Loucy (cell line): ENCODE measurements at regions not wholly inside any gene's neighbourhood (a gene's known extent, or its start where the extent isn't known, plus 50 kb on each side); places are given as distances from the start of the nearest gene placed in this dataset.

Source experiments
- H2AFZ ChIP-seq: fragments of 200-600 bp; sonication (generic); 2 replicates; pipeline ENCODE4 v1.6.0; 2016; ENCODE audit warnings: antibody characterized with exemption, mild to moderate bottlenecking, low read length, moderate library complexity
- H3F3A ChIP-seq: fragments of 200-600 bp; 2 replicates; pipeline ENCODE4 v1.6.0; 2016; ENCODE audit warnings: antibody characterized with exemption, low read depth, mild to moderate bottlenecking
- H3K27me3 ChIP-seq: fragments of 200-600 bp; sonication (generic); 2 replicates; pipeline ENCODE4 v1.6.1; 2014; ENCODE audit warnings: low read length, mild to moderate bottlenecking; ENCODE audit not compliant: insufficient read depth, poor library complexity, severe bottlenecking
- H3K36me3 ChIP-seq: fragments of 200-600 bp; sonication (generic); 2 replicates; pipeline ENCODE4 v1.6.1; 2016; ENCODE audit warnings: low read length; ENCODE audit not compliant: insufficient read depth
- H3K4me1 ChIP-seq: fragments of 200-600 bp; sonication (generic); 2 replicates; pipeline ENCODE4 v1.5.1; 2014; ENCODE audit warnings: low read length, mild to moderate bottlenecking; ENCODE audit not compliant: insufficient read depth, poor library complexity, severe bottlenecking
- H3K4me2 ChIP-seq: fragments of 200-600 bp; sonication (generic); 2 replicates; pipeline ENCODE4 v1.6.0; 2014; ENCODE audit warnings: antibody characterized with exemption, low read length, low read depth, mild to moderate bottlenecking; ENCODE audit not compliant: poor library complexity, severe bottlenecking
- H3K4me3 ChIP-seq: fragments of 200-600 bp; sonication (generic); 2 replicates; pipeline ENCODE4 v1.5.1; 2014; ENCODE audit warnings: low read length, mild to moderate bottlenecking, mixed read lengths; ENCODE audit not compliant: poor library complexity, severe bottlenecking
- H3K79me2 ChIP-seq: fragments of 200-600 bp; sonication (generic); 2 replicates; pipeline ENCODE4 v1.6.1; 2014; ENCODE audit warnings: low read length; ENCODE audit not compliant: insufficient read depth
- H3K9ac ChIP-seq: fragments of 200-600 bp; sonication (generic); 2 replicates; pipeline ENCODE4 v1.6.0; 2014; ENCODE audit warnings: mild to moderate bottlenecking, low read depth, low read length, moderate library complexity; ENCODE audit not compliant: poor library complexity, severe bottlenecking
- H3K9me2 ChIP-seq: fragments of 200-600 bp; sonication (generic); replicated peaks from 2 replicates; pipeline ENCODE4 v1.6.1; 2016; ENCODE audit warnings: low read depth, low read length, mixed read lengths
- H3K9me3 ChIP-seq: fragments of 200-600 bp; sonication (generic); 2 replicates; pipeline ENCODE4 v1.6.1; 2014; ENCODE audit warnings: mild to moderate bottlenecking, antibody characterized with exemption, low read length, low read depth; ENCODE audit not compliant: insufficient read depth
- H4K20me1 ChIP-seq: fragments of 200-600 bp; sonication (generic); 2 replicates; pipeline ENCODE4 v1.6.0; 2014; ENCODE audit warnings: antibody characterized with exemption, low read length, mild to moderate bottlenecking; ENCODE audit not compliant: insufficient read depth, poor library complexity, severe bottlenecking
- EZH2phosphoT487 ChIP-seq: fragments of 200-600 bp; IDR thresholded peaks from 2 replicates; pipeline ENCODE4 v1.6.1; 2018; ENCODE audit warnings: antibody characterized with exemption, mild to moderate bottlenecking, moderate library complexity, borderline replicate concordance
- TF ChIP-seq, protein P1 (sequence below): fragments of 200-600 bp; sonication (generic); conservative IDR thresholded peaks from 2 replicates; pipeline ENCODE4 v1.5.1; 2014; ENCODE audit warnings: mild to moderate bottlenecking, antibody characterized with exemption, low read length

DNA sequence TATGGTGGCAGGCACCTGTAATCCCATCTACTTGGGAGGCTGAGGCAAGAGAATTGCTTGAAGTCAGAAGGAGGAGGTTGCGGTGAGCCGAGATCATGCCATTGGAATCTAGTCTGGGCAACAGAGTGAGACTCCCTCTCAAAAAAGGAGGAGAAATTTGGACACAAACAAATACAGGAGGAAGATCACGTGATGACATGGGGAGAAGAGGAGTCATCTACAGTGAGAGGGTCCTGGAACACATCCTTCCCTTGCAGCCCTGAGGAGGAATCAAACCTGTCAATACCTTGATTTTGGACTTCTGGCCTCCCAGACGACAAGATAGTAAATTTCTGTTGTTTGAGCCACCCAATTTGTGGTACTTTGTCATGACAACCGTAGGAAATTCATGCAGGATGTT lies 671.9 kb upstream of the EEF2KMT start:
- Histone ChIP-seq H3K9ac (no peak overlapping the region), H2AFZ (no peak overlapping the region), H3F3A (no peaks in the 10 kb centered on the region), H3K4me3 (no peak overlapping the region), H3K36me3 (no peaks in the 10 kb centered on the region), H3K79me2 (no peaks in the 10 kb centered on the region), H4K20me1 (no peaks in the 10 kb centered on the region), H3K4me2 (no peak overlapping the region), H3K9me2 (no peaks in the 10 kb centered on the region), H3K9me3 (no peaks in the 10 kb centered on the region), H3K4me1 (no peaks in the 10 kb centered on the region), H3K27me3 (no peaks in the 10 kb centered on the region)
- TF ChIP-seq, protein P1, sequence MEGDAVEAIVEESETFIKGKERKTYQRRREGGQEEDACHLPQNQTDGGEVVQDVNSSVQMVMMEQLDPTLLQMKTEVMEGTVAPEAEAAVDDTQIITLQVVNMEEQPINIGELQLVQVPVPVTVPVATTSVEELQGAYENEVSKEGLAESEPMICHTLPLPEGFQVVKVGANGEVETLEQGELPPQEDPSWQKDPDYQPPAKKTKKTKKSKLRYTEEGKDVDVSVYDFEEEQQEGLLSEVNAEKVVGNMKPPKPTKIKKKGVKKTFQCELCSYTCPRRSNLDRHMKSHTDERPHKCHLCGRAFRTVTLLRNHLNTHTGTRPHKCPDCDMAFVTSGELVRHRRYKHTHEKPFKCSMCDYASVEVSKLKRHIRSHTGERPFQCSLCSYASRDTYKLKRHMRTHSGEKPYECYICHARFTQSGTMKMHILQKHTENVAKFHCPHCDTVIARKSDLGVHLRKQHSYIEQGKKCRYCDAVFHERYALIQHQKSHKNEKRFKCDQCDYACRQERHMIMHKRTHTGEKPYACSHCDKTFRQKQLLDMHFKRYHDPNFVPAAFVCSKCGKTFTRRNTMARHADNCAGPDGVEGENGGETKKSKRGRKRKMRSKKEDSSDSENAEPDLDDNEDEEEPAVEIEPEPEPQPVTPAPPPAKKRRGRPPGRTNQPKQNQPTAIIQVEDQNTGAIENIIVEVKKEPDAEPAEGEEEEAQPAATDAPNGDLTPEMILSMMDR = no peak
- TF ChIP-seq EZH2phosphoT487 = no peak

DNA sequence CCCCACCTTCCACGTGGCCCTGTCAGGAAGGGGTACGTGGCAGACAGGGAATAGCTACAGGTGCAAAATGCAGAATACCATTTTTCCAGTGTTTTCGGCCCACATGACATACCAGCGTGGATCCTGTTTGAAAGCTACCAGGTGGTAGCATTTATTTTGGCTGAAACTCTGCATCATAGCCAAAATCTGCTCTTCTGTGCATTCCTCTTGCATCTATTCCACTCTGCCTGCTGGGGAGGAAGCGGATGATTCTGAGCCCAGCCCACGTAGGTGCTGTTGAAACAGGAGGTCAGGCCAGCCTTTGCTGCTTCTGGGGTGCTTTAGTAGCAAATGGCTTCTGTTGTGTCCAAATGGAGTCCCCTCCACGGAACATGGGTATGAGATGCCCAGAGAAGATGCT lies 670.9 kb upstream of the EEF2KMT start:
- TF ChIP-seq EZH2phosphoT487 = no peak
- TF ChIP-seq, protein P1 = no peak
- H3K27me3 ChIP-seq = no peaks in the 10 kb centered on the region
- no peaks in the 10 kb centered on the region for H3F3A ChIP-seq
- no peaks in the 10 kb centered on the region for H3K9me3 ChIP-seq
- H3K4me2 ChIP-seq = no peak overlapping the region
- H3K36me3 ChIP-seq = no peaks in the 10 kb centered on the region
- H3K79me2 ChIP-seq = no peaks in the 10 kb centered on the region
- no peaks in the 10 kb centered on the region for H3K4me1 ChIP-seq
- H3K9ac ChIP-seq = no peak overlapping the region
- H3K9me2 ChIP-seq = no peaks in the 10 kb centered on the region
- H2AFZ ChIP-seq = no peak overlapping the region
- no peaks in the 10 kb centered on the region for H4K20me1 ChIP-seq
- no peak overlapping the region for H3K4me3 ChIP-seq

DNA sequence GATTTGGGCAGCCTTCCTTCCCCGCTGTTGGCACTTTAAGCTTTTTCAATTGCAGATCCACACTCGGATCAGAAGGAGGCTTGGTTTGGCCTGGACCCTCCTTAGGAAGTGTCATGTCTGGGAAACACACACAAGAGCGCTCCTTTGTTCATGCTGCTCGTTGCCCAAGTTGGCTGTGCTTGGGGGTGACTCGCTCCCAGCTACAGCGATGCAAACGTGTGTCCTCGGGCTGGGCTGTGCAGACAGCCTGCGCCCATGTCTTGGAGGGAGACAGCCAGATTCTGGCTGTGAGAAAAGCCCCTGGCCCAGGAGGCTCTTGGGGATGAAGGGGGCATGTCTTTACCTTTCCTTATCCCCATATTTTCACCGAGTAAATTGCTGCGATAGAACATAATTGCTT lies 665.6 kb upstream of the EEF2KMT start:
- TF ChIP-seq EZH2phosphoT487 = no peak
- TF ChIP-seq, protein P1 = no peak
- H3K4me3 ChIP-seq = no peak overlapping the region
- no peaks in the 10 kb centered on the region for H3K36me3 ChIP-seq
- no peaks in the 10 kb centered on the region for H3K9me2 ChIP-seq
- H3K27me3 ChIP-seq = no peaks in the 10 kb centered on the region
- H4K20me1 ChIP-seq = no peaks in the 10 kb centered on the region
- H3F3A ChIP-seq = no peaks in the 10 kb centered on the region
- H3K9me3 ChIP-seq = no peaks in the 10 kb centered on the region
- H3K79me2 ChIP-seq = no peaks in the 10 kb centered on the region
- H3K9ac ChIP-seq = no peak overlapping the region
- H2AFZ ChIP-seq = no peak overlapping the region
- no peaks in the 10 kb centered on the region for H3K4me1 ChIP-seq
- H3K4me2 ChIP-seq = no peak overlapping the region
